Hematopoietic multipotent progenitor cell treated with erythropoietin and hydrocortisone succinate and interleukin-3 and kit ligand, for 6 days (in vitro differentiated cells): ENCODE measurements at regions not wholly inside any gene's neighbourhood (a gene's known extent, or its start where the extent isn't known, plus 50 kb on each side); places are given as distances from the start of the nearest gene placed in this dataset.
"Not testable (repeated sequence)": the region's sequence is repeated elsewhere in the genome, so short reads cannot be mapped to it uniquely, and the experiment has no call there.

Experiments used
- DNase-seq: peaks from one replicate; pipeline ENCODE4 v3.0.0-alpha.2; 2015

- no peak for DNase-seq
These were observed 768.6 kb downstream of the ZPLD1 start for GRCh38 chr3:103203441-103203840.

GRCh38 chr3:103210583-103210982 is 775.8 kb downstream of the ZPLD1 start:
- DNase-seq, result no peak

GRCh38 chr3:103218146-103218545 is 783.3 kb downstream of the ZPLD1 start:
- DNase-seq, result no peak

GRCh38 chr3:103218793-103219192 is 784.0 kb downstream of the ZPLD1 start:
- DNase-seq, result no peak

GRCh38 chr3:103227651-103228050 is 792.8 kb downstream of the ZPLD1 start:
- no peak for DNase-seq

GRCh38 chr3:103247459-103247858 is 812.6 kb downstream of the ZPLD1 start:
- DNase-seq, result no peak

GRCh38 chr3:103254827-103255226 is 820.0 kb downstream of the ZPLD1 start:
- not testable (repeated sequence) for DNase-seq

- no peak for DNase-seq
These were observed 834.5 kb downstream of the ZPLD1 start for GRCh38 chr3:103269287-103269686.

- no peak for DNase-seq
These were observed 836.8 kb downstream of the ZPLD1 start for GRCh38 chr3:103271575-103271974.

GRCh38 chr3:103295974-103296570 is 861.3 kb downstream of the ZPLD1 start:
- DNase-seq, result peak; percentile 5

- not testable (repeated sequence) for DNase-seq
These were observed 862.7 kb downstream of the ZPLD1 start for GRCh38 chr3:103297502-103297901.

- no peak for DNase-seq
These were observed 871.3 kb downstream of the ZPLD1 start for GRCh38 chr3:103306104-103306503.

- DNase-seq, result peak; percentile 0
These were observed 874.1 kb downstream of the ZPLD1 start for GRCh38 chr3:103308921-103309320.

- DNase-seq, result no peak
These were observed 885.1 kb downstream of the ZPLD1 start for GRCh38 chr3:103319912-103320311.

- no peak for DNase-seq
These were observed 902.5 kb downstream of the ZPLD1 start for GRCh38 chr3:103337179-103337845.

- DNase-seq, result no peak
These were observed 906.3 kb downstream of the ZPLD1 start for GRCh38 chr3:103341078-103341606.

- no peak for DNase-seq
These were observed 907.5 kb downstream of the ZPLD1 start for GRCh38 chr3:103342205-103342731.

- no peak for DNase-seq
These were observed 914.9 kb downstream of the ZPLD1 start for GRCh38 chr3:103349760-103350159.

GRCh38 chr3:103365467-103365866 is 930.7 kb downstream of the ZPLD1 start:
- no peak for DNase-seq

- no peak for DNase-seq
These were observed 932.7 kb downstream of the ZPLD1 start for GRCh38 chr3:103367481-103367880.

- DNase-seq, result no peak
These were observed 936.6 kb downstream of the ZPLD1 start for GRCh38 chr3:103371411-103371810.

- DNase-seq, result no peak
These were observed 937.2 kb downstream of the ZPLD1 start for GRCh38 chr3:103372031-103372430.

GRCh38 chr3:103380391-103380790 is 945.6 kb downstream of the ZPLD1 start:
- no peak for DNase-seq
